ENCODE measurements at regions not wholly inside any gene's neighbourhood (a gene's known extent, or its start where the extent isn't known, plus 50 kb on each side); places are given as distances from the start of the nearest gene placed in this dataset.

DNA sequence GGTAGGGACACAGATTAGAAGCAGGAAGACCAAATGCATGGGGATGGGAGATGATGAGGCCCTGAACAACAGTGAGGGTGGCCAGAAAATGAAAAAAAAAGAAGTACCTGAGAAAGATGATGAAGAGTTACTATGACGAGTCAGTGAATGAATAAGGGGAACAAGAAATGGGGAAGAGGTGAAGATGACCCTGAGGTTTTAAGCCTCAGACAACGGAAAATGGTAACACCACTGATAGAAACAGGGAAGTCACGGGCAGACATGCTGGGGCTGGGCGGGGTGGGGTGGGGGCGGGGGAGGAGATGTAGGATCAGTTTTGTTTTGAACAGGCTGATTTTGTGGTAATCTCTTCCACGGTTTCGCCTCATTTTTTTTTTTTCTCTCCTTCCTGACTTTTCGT lies 205.1 kb upstream of the CADM1 start:
- TF ChIP-seq EP300 (IDR thresholded peaks at IDR 0.05; ENCODE audit: borderline replicate concordance) (no peak), RAD21 (IDR thresholded peaks at IDR 0.05; ENCODE audit: low read depth) (no peak), YY1 (IDR thresholded peaks at IDR 0.05; ENCODE audit: low read depth) (no peak), TAF1 (IDR thresholded peaks at IDR 0.05; ENCODE audit: low read depth) (no peak)

All from Ishikawa (cell line).